ENCODE measurements at regions not wholly inside any gene's neighbourhood (a gene's known extent, or its start where the extent isn't known, plus 50 kb on each side); places are given as distances from the start of the nearest gene placed in this dataset.
A peak's percentile ranks its signal among the peaks of the same experiment; 100 is the strongest.

DNA sequence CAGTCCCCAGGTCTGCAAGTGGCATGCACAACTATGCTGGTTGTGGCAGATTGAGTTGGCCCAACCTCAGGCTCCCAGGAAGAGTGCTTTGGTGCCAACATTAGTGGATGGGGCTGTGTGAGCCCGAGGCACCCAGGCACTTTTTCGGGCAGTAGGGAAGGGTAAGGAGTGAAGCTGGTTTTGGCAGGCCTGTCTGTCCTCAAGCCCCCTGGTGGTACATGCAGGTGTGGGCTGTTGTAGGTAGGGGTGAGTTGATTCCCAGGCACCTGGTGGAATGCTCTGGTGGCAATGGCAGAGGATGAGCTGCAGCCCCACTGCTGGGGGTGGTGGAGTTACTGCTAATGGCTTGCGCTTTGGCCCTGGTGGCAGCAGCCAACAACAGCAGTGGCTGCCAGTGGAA, 723.7 kb upstream of the SLITRK1 start:
- DNase-seq: no peak
- dilution Hi-C loops (cut with HindIII; ENCODE audit: low sequenced_read_pairs, unreplicated experiment): no loop called here
- H2BK120ac ChIP-seq (ENCODE audit: low read depth, low read length): no peak overlapping the region
- H2AFZ ChIP-seq (replicated peaks; ENCODE audit: low read length, poor library complexity): peak overlapping the region; percentile 13
- H3K4me2 ChIP-seq (ENCODE audit: low read depth, low read length): no peak overlapping the region
- no CpG with 5 or more reads among the region's 3 CpGs for WGBS, 2 experiments (ENCODE audit: extremely low coverage in 2 of 2, insufficient read length in 1 of 2)
- no peak overlapping the region for H4K91ac ChIP-seq (ENCODE audit: insufficient read depth, low read depth, low read length)
- ATAC-seq (ENCODE audit: low read depth): no peak
- H3K56ac ChIP-seq (ENCODE audit: extremely low read depth, insufficient read depth, low read length): no peak overlapping the region
- no peak overlapping the region for H3K27ac ChIP-seq (ENCODE audit: insufficient read depth, low read length)
- no peak overlapping the region for H4K8ac ChIP-seq (ENCODE audit: low read depth in 2 of 2, low read length in 2 of 2)
- TF ChIP-seq, protein P1, sequence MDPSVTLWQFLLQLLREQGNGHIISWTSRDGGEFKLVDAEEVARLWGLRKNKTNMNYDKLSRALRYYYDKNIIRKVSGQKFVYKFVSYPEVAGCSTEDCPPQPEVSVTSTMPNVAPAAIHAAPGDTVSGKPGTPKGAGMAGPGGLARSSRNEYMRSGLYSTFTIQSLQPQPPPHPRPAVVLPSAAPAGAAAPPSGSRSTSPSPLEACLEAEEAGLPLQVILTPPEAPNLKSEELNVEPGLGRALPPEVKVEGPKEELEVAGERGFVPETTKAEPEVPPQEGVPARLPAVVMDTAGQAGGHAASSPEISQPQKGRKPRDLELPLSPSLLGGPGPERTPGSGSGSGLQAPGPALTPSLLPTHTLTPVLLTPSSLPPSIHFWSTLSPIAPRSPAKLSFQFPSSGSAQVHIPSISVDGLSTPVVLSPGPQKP (IDR thresholded peaks at IDR 0.05; ENCODE audit: borderline replicate concordance, low read depth, low read length): no peak
- TF ChIP-seq CEBPB (IDR thresholded peaks at IDR 0.05; ENCODE audit: low read depth, low read length) (no peak), NFE2L2 (IDR thresholded peaks at IDR 0.05; ENCODE audit: low read depth, low read length) (no peak), MXI1 (IDR thresholded peaks at IDR 0.05; ENCODE audit: borderline replicate concordance, low read depth, low read length) (no peak), SMC3 (IDR thresholded peaks at IDR 0.05; ENCODE audit: low read depth, low read length) (no peak), RAD21 (IDR thresholded peaks at IDR 0.05; ENCODE audit: low read length) (no peak), POLR2A (IDR thresholded peaks at IDR 0.05; ENCODE audit: low read depth, low read length) (no peak), MAFK (IDR thresholded peaks at IDR 0.05; ENCODE audit: low read depth, low read length) (no peak), FOS (IDR thresholded peaks at IDR 0.05; ENCODE audit: low read depth, low read length) (no peak), MAZ (IDR thresholded peaks at IDR 0.05; ENCODE audit: borderline replicate concordance, low read depth, low read length) (no peak), RCOR1 (IDR thresholded peaks at IDR 0.05; ENCODE audit: insufficient replicate concordance, low read length) (no peak), CHD1 (IDR thresholded peaks at IDR 0.05; ENCODE audit: low read depth, low read length) (no peak), BHLHE40 (IDR thresholded peaks at IDR 0.05; ENCODE audit: low read depth, low read length) (no peak)
- TF ChIP-seq, protein P2, sequence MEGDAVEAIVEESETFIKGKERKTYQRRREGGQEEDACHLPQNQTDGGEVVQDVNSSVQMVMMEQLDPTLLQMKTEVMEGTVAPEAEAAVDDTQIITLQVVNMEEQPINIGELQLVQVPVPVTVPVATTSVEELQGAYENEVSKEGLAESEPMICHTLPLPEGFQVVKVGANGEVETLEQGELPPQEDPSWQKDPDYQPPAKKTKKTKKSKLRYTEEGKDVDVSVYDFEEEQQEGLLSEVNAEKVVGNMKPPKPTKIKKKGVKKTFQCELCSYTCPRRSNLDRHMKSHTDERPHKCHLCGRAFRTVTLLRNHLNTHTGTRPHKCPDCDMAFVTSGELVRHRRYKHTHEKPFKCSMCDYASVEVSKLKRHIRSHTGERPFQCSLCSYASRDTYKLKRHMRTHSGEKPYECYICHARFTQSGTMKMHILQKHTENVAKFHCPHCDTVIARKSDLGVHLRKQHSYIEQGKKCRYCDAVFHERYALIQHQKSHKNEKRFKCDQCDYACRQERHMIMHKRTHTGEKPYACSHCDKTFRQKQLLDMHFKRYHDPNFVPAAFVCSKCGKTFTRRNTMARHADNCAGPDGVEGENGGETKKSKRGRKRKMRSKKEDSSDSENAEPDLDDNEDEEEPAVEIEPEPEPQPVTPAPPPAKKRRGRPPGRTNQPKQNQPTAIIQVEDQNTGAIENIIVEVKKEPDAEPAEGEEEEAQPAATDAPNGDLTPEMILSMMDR (conservative IDR thresholded peaks at IDR 0.05; ENCODE audit: low read depth, low read length): no peak
- H4K5ac ChIP-seq (ENCODE audit: low read depth, low read length): no peak overlapping the region
- H4K20me1 ChIP-seq (ENCODE audit: insufficient read depth, low read length): no peaks in the 10 kb centered on the region
- H3K9me3 ChIP-seq (ENCODE audit: control insufficient read depth, insufficient read depth, low read length): no peaks in the 10 kb centered on the region
- H3K23ac ChIP-seq (ENCODE audit: low read depth, low read length): no peak overlapping the region
- no peak overlapping the region for H3K14ac ChIP-seq (replicated peaks; ENCODE audit: low read depth, low read length)
- H3K9me1 ChIP-seq (ENCODE audit: insufficient read depth, low read length): no peaks in the 10 kb centered on the region
- no peaks in the 10 kb centered on the region for H3K4me1 ChIP-seq (ENCODE audit: control insufficient read depth, insufficient read depth, low read length)
- H3K4me3 ChIP-seq (ENCODE audit: insufficient read depth, low read depth, low read length): no peak overlapping the region
- H2BK5ac ChIP-seq (ENCODE audit: low read depth, low read length, poor library complexity, severe bottlenecking): no peak overlapping the region
- in situ Hi-C loops (cut with MboI; ENCODE audit: low sequenced_read_pairs): no loop called here
- POLR2A ChIA-PET (ENCODE audit: unreplicated experiment): no interaction called here
- intact Hi-C loops (cut with micrococcal nuclease): no loop called here
- H3K27me3 ChIP-seq (ENCODE audit: control insufficient read depth, insufficient read depth, low read length): no peaks in the 10 kb centered on the region
- H3K9ac ChIP-seq (ENCODE audit: low read depth, low read length): no peak overlapping the region
- H2BK20ac ChIP-seq (ENCODE audit: low read depth, low read length): no peak overlapping the region
- no peak overlapping the region for H3K18ac ChIP-seq (ENCODE audit: low read depth, low read length)
- no peak overlapping the region for H3K4ac ChIP-seq (ENCODE audit: low read depth, low read length)
- H2AK9ac ChIP-seq (replicated peaks; ENCODE audit: low read depth, low read length, poor library complexity): no peak overlapping the region
- H2BK15ac ChIP-seq (ENCODE audit: low read depth, low read length): no peak overlapping the region
- H3K36me3 ChIP-seq (ENCODE audit: control insufficient read depth, insufficient read depth, low read length): no peaks in the 10 kb centered on the region
- H2AK5ac ChIP-seq (ENCODE audit: low read depth, low read length): no peak overlapping the region
- CTCF ChIA-PET: no interaction called here
- BruUV-seq (replicated peaks): no TSS peak
- no peaks in the 10 kb centered on the region for H3K79me1 ChIP-seq (ENCODE audit: low read depth in 1 of 2, low read length in 2 of 2)

Measured in IMR-90 (cell line).